CD14-positive monocyte (primary cell): ENCODE measurements at regions not wholly inside any gene's neighbourhood (a gene's known extent, or its start where the extent isn't known, plus 50 kb on each side); places are given as distances from the start of the nearest gene placed in this dataset.

Experiments used
- DNase-seq, 3 donors: peaks; one replicate each; pipeline ENCODE4 v3.0.0-alpha.2; 2011 to 2022
- H2AFZ ChIP-seq: 2 replicates; pipeline ENCODE4 v1.6.0; 2012; ENCODE audit warnings: mild to moderate bottlenecking, low read depth, low read length, inconsistent platforms; ENCODE audit not compliant: insufficient read depth, poor library complexity, severe bottlenecking
- H3K27ac ChIP-seq, 2 donors: 1 replicate in 1 of 2; 2 replicates in 1 of 2; pipeline ENCODE4 v1.5.1; 2012 to 2013; ENCODE audit warnings: low read length in 2 of 2, control low read depth in 1 of 2, inconsistent platforms in 1 of 2, low read depth in 1 of 2, mild to moderate bottlenecking in 1 of 2
- H3K27me3 ChIP-seq, 2 donors: one replicate each; pipeline versions ENCODE4 v1.6.0 to v1.6.1; 2011 to 2013; ENCODE audit warnings: low read length in 2 of 2; ENCODE audit not compliant: control insufficient read depth in 2 of 2, insufficient read depth in 2 of 2
- H3K36me3 ChIP-seq, 2 donors: replicated peaks in 1 of 2; 1 replicate in 1 of 2; 2 replicates in 1 of 2; pipeline versions ENCODE4 v1.5.1 to v1.6.1; 2012 to 2013; ENCODE audit warnings: low read length in 2 of 2, control low read depth in 1 of 2, inconsistent platforms in 1 of 2, mild to moderate bottlenecking in 1 of 2; ENCODE audit not compliant: insufficient read depth in 2 of 2, control insufficient read depth in 1 of 2
- H3K4me1 ChIP-seq, 2 donors: 1 replicate in 1 of 2; 2 replicates in 1 of 2; pipeline versions ENCODE4 v1.5.1 to v1.6.1; 2012 to 2013; ENCODE audit warnings: low read length in 2 of 2, control low read depth in 1 of 2, inconsistent platforms in 1 of 2, mild to moderate bottlenecking in 1 of 2, moderate library complexity in 1 of 2; ENCODE audit not compliant: insufficient read depth in 2 of 2, control insufficient read depth in 1 of 2
- H3K4me2 ChIP-seq: replicated peaks from 2 replicates; pipeline ENCODE3; 2012; ENCODE audit warnings: low read length, moderate library complexity, mild to moderate bottlenecking; ENCODE audit not compliant: poor library complexity, severe bottlenecking; ENCODE audit errors: extremely low read depth
- H3K4me3 ChIP-seq, 3 experiments: fragments of 200-600 bp in 1 of 3; sonication (generic) in 1 of 3; replicated peaks in 1 of 3; 1 replicate in 2 of 3; 2 replicates in 1 of 3; pipeline ENCODE4 v1.5.1; 2011 to 2013; ENCODE audit warnings: low read length in 3 of 3, mild to moderate bottlenecking in 3 of 3, control low read depth in 2 of 3, low read depth in 2 of 3, inconsistent platforms in 1 of 3, moderate library complexity in 1 of 3
- H3K79me2 ChIP-seq: 2 replicates; pipeline ENCODE4 v1.6.0; 2012; ENCODE audit warnings: mild to moderate bottlenecking, control low read depth, inconsistent platforms, low read length, moderate library complexity; ENCODE audit not compliant: insufficient read depth
- H3K9ac ChIP-seq: 2 replicates; pipeline ENCODE4 v1.6.0; 2017; ENCODE audit warnings: low read length, mild to moderate bottlenecking; ENCODE audit not compliant: insufficient read depth, poor library complexity, severe bottlenecking
- H3K9me3 ChIP-seq, 2 donors: replicated peaks in 1 of 2; 1 replicate in 1 of 2; 2 replicates in 1 of 2; pipeline versions ENCODE4 v1.5.1 to v1.6.1; 2012 to 2013; ENCODE audit warnings: low read length in 2 of 2, control low read depth in 1 of 2; ENCODE audit not compliant: control insufficient read depth in 1 of 2, insufficient read depth in 1 of 2
- H4K20me1 ChIP-seq: 2 replicates; pipeline ENCODE4 v1.6.0; 2012; ENCODE audit warnings: mild to moderate bottlenecking, low read length, control low read depth, moderate library complexity; ENCODE audit not compliant: insufficient read depth
- H3K27ac Mint-ChIP-seq, 7 donors: one replicate each; pipeline ENCODE4 v1.8.0; 2020; ENCODE audit warnings: mild to moderate bottlenecking in 7 of 7, mixed read lengths in 7 of 7, moderate library complexity in 6 of 7, inconsistent platforms in 2 of 7
- H3K27me3 Mint-ChIP-seq, 3 donors: one replicate each; pipeline ENCODE4 v1.8.0; 2021 to 2022; ENCODE audit warnings: low read depth in 3 of 3, mild to moderate bottlenecking in 3 of 3, mixed read lengths in 3 of 3, moderate library complexity in 3 of 3, inconsistent platforms in 1 of 3
- H3K36me3 Mint-ChIP-seq, 2 donors: one replicate each; pipeline ENCODE4 v1.8.0; 2020; ENCODE audit warnings: mixed read lengths in 2 of 2, inconsistent platforms in 1 of 2, mild to moderate bottlenecking in 1 of 2
- H3K4me1 Mint-ChIP-seq: one replicate; pipeline ENCODE4 v1.8.0; 2020; ENCODE audit warnings: mild to moderate bottlenecking, mixed read lengths
- H3K4me3 Mint-ChIP-seq, 2 donors: one replicate each; pipeline ENCODE4 v1.8.0; 2020; ENCODE audit warnings: mild to moderate bottlenecking in 2 of 2, mixed read lengths in 2 of 2, moderate library complexity in 1 of 2
- H3K9me3 Mint-ChIP-seq, 7 donors: one replicate each; pipeline ENCODE4 v1.8.0; 2020 to 2022; ENCODE audit warnings: mixed read lengths in 7 of 7, mild to moderate bottlenecking in 6 of 7, moderate library complexity in 6 of 7, inconsistent platforms in 2 of 7
- CTCF ChIP-seq: fragments of 200-600 bp; IDR thresholded peaks from one replicate; pipeline ENCODE4 v1.8.0; 2022; ENCODE audit warnings: antibody characterized with exemption, mild to moderate bottlenecking
- WGBS: methylation state at CpG from one replicate; pipeline ENCODE4 v1.1.5; 2013; ENCODE audit warnings: missing lambda C conversion rate; ENCODE audit not compliant: insufficient coverage; 5-methylcytosine and 5-hydroxymethylcytosine counted together
- intact Hi-C, 2 donors: fragments of 100-400 bp; cut with micrococcal nuclease; formaldehyde crosslinking; loops; one replicate each; pipeline versions ENCODE4 v1.15.0 to v1.15.1; 2023

- 44% methylated on average over 7 of the region's 9 CpGs for WGBS
- Histone ChIP-seq H3K36me3 (no peaks in the 10 kb centered on the region), H3K79me2 (no peaks in the 10 kb centered on the region), H3K4me1 (no peaks in the 10 kb centered on the region), H3K4me2 (no peak overlapping the region), H3K27ac (no peak overlapping the region), H4K20me1 (no peaks in the 10 kb centered on the region), H3K9ac (no peak overlapping the region), H3K27me3 (no peaks in the 10 kb centered on the region), H3K4me3 (no peak overlapping the region), H2AFZ (no peak overlapping the region), H3K9me3 (no peaks in the 10 kb centered on the region)
- no peak for DNase-seq
- H3K27ac Mint-ChIP-seq, result no peak overlapping the region
- no peak overlapping the region for H3K4me3 Mint-ChIP-seq
- no peaks in the 10 kb centered on the region for H3K4me1 Mint-ChIP-seq
- H3K36me3 Mint-ChIP-seq, result no peaks in the 10 kb centered on the region
- peaks cover 0 to 2% (median 0%) of the 10 kb centered on the region in 3 donors for H3K27me3 Mint-ChIP-seq
- TF ChIP-seq CTCF, result no peak
- intact Hi-C loops, result no loop called here
- H3K9me3 Mint-ChIP-seq, result peaks cover 0 to 7% (median 0%) of the 10 kb centered on the region in 7 donors
Measured at GRCh38 chr5:5705010-5705409, 282.5 kb downstream of the ICE1 start.

GRCh38 chr5:5704352-5704751 lies 281.9 kb downstream of the ICE1 start:
- no peaks in the 10 kb centered on the region for H3K27me3 ChIP-seq
- TF ChIP-seq CTCF, result no peak
- intact Hi-C loops, result no loop called here

More at GRCh38 chr5:5704352-5704751, 281.9 kb downstream of the ICE1 start:
- H3K4me1 Mint-ChIP-seq, result no peaks in the 10 kb centered on the region
- no peak overlapping the region for H3K4me3 Mint-ChIP-seq
- no peak overlapping the region for H3K4me2 ChIP-seq
- H3K4me3 ChIP-seq, result no peak overlapping the region
- H3K27ac ChIP-seq, result no peak overlapping the region
- no peak overlapping the region for H3K27ac Mint-ChIP-seq
- H3K27me3 Mint-ChIP-seq, result peaks cover 0 to under 1% (median 0%) of the 10 kb centered on the region in 3 donors
- peaks cover 0 to under 1% of the 10 kb centered on the region in 2 donors for H3K9me3 ChIP-seq
- no peak for DNase-seq
- H3K4me1 ChIP-seq, result no peaks in the 10 kb centered on the region
- no peaks in the 10 kb centered on the region for H3K36me3 ChIP-seq
- no peaks in the 10 kb centered on the region for H3K79me2 ChIP-seq
- no peaks in the 10 kb centered on the region for H4K20me1 ChIP-seq
- no peak overlapping the region for H3K9ac ChIP-seq
- H2AFZ ChIP-seq, result no peak overlapping the region
- WGBS, result 40% methylated on average over 1 of the region's 2 CpGs
- peaks cover 0 to 9% (median 0%) of the 10 kb centered on the region in 7 donors for H3K9me3 Mint-ChIP-seq
- no peaks in the 10 kb centered on the region for H3K36me3 Mint-ChIP-seq
